Right atrium auricular region (tissue), 2 donors: ENCODE measurements at regions not wholly inside any gene's neighbourhood (a gene's known extent, or its start where the extent isn't known, plus 50 kb on each side); places are given as distances from the start of the nearest gene placed in this dataset.

Source experiments
- DNase-seq: peaks from one replicate; pipeline ENCODE4 v3.0.0-alpha.2; 2019; ENCODE audit warnings: low spot score
- H3K27ac ChIP-seq, 2 donors: fragments of 200-600 bp; sonication (generic); 1 replicate in 1 of 2; 2 replicates in 1 of 2; pipeline ENCODE4 v1.5.1; 2016 to 2019
- H3K27me3 ChIP-seq, 2 donors: fragments of 200-600 bp; sonication (generic); one replicate each; pipeline versions ENCODE4 v1.5.1 to v1.6.0; 2017 to 2019
- H3K36me3 ChIP-seq: fragments of 200-600 bp; sonication (generic); one replicate; pipeline ENCODE4 v1.5.1; 2016
- H3K4me1 ChIP-seq, 2 donors: fragments of 200-600 bp; sonication (generic); one replicate each; pipeline versions ENCODE4 v1.5.1 to v1.6.0; 2017 to 2019
- H3K4me3 ChIP-seq, 2 donors: fragments of 200-600 bp; sonication (generic); 1 replicate in 1 of 2; 2 replicates in 1 of 2; pipeline ENCODE4 v1.5.1; 2017 to 2019; ENCODE audit warnings: mild to moderate bottlenecking in 1 of 2, moderate library complexity in 1 of 2
- H3K9me3 ChIP-seq, 2 donors: fragments of 200-600 bp; sonication (generic); one replicate each; pipeline ENCODE4 v1.5.1; 2019
- CTCF ChIP-seq, 2 donors: fragments of 200-600 bp; sonication (generic); IDR thresholded peaks; one replicate each; pipeline ENCODE4 v1.5.1; 2019; ENCODE audit warnings: antibody characterized with exemption in 2 of 2

GRCh38 chr6:82567621-82568020 is 204.0 kb downstream of the TPBG start:
- no peak for TF ChIP-seq CTCF (IDR thresholded peaks at IDR 0.05)
- H3K27ac ChIP-seq, result no peak overlapping the region
- no peaks in the 10 kb centered on the region for H3K27me3 ChIP-seq
- no peaks in the 10 kb centered on the region for H3K36me3 ChIP-seq
- H3K9me3 ChIP-seq, result no peaks in the 10 kb centered on the region
- no peak overlapping the region for H3K4me3 ChIP-seq
- no peaks in the 10 kb centered on the region for H3K4me1 ChIP-seq
- no peak for DNase-seq

DNA sequence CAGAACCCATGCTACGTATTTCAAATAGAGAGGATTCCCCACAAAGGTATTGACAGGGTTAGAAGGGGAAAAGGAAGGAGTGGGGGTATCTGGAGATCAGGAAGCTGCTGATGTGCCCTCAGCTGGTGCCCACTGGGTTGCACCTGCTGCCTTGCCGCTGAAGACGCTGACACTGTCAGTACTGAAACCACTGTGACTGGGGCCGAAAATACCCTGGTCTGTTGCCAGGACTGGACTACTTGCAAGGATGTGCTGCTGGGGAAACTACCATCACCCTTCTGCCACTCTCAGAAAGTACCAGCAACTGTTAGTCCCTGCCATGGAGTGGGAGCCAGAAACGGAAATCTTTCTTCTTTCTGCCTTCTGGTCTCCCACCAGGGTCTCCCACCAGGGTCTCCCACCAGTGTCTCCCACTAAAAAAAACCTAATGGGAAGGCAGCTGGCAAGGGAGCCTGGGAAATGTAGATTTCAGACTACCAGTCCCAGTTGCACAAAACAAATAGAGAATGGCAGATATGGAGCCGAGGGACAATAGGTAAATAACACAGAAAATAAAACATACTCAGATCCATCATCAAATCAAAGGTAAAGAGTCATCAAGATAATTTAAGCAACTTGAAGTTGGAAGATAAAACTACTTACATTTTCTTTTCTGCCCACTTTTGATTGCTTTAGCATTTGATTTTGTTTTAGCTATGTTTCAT is 204.8 kb downstream of the TPBG start:
- Histone ChIP-seq H3K27me3 (no peaks in the 10 kb centered on the region), H3K27ac (no peak overlapping the region), H3K9me3 (no peaks in the 10 kb centered on the region), H3K4me3 (no peak overlapping the region), H3K36me3 (no peaks in the 10 kb centered on the region), H3K4me1 (no peaks in the 10 kb centered on the region)
- TF ChIP-seq CTCF (IDR thresholded peaks at IDR 0.05), result no peak
- no peak for DNase-seq

DNA sequence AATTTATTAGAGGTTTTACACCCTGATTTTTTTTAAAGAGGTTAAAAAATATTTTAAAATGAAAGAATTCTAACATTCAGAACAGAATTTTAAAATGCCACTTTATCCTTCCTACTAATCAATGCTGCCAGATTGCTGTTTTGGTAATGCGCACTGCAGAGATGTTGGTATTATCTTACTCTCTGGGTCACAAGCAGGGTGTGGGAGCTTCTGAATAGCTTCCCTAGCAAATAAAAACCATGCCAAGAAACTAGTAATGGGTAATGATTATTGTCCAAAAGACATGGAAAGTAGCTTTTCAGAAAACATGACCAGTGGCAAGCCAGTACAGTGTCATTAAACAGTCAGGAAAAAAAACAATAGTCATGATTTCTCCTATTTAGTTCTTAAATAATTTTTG is 205.4 kb downstream of the TPBG start:
- Histone ChIP-seq H3K27ac (no peak overlapping the region), H3K36me3 (no peaks in the 10 kb centered on the region), H3K4me1 (no peaks in the 10 kb centered on the region), H3K4me3 (no peak overlapping the region), H3K9me3 (no peaks in the 10 kb centered on the region), H3K27me3 (no peaks in the 10 kb centered on the region)
- no peak for TF ChIP-seq CTCF (IDR thresholded peaks at IDR 0.05)
- no peak for DNase-seq

GRCh38 chr6:82570083-82570482 is 206.5 kb downstream of the TPBG start:
- no peak for DNase-seq
- no peaks in the 10 kb centered on the region for H3K4me1 ChIP-seq
- H3K27ac ChIP-seq, result no peak overlapping the region
- H3K9me3 ChIP-seq, result no peaks in the 10 kb centered on the region
- H3K27me3 ChIP-seq, result no peaks in the 10 kb centered on the region
- no peaks in the 10 kb centered on the region for H3K36me3 ChIP-seq
- H3K4me3 ChIP-seq, result no peak overlapping the region
- no peak for TF ChIP-seq CTCF (IDR thresholded peaks at IDR 0.05)

DNA sequence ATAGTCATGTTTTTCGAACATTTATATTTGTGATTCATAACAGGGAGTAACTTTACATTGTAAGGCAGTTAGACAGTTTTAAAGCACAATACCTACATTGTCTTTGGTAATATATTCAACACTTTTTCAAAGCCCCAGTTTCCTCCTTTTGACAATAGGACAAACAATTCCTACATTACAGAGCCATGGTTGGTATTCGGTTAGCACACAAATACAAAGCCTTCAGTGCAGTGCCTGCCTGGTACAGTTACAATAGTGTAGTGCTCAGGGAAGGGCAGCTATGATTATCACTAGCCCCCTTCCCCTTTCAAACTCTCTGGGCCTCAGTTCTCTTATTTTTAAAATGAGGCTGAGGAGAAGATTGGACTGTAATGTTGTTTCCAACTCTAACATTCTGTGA is 207.8 kb downstream of the TPBG start:
- H3K36me3 ChIP-seq, result no peaks in the 10 kb centered on the region
- no peaks in the 10 kb centered on the region for H3K4me1 ChIP-seq
- no peak overlapping the region for H3K4me3 ChIP-seq
- no peak overlapping the region for H3K27ac ChIP-seq
- H3K27me3 ChIP-seq, result no peaks in the 10 kb centered on the region
- peaks cover 0 to 11% of the 10 kb centered on the region in 2 donors for H3K9me3 ChIP-seq
- no peak for DNase-seq
- TF ChIP-seq CTCF (IDR thresholded peaks at IDR 0.05), result no peak
